GM19467 (cell line): ENCODE measurements at regions not wholly inside any gene's neighbourhood (a gene's known extent, or its start where the extent isn't known, plus 50 kb on each side); places are given as distances from the start of the nearest gene placed in this dataset.

Source experiments
- ATAC-seq: cut with Tn5 transposase; IDR thresholded peaks from one replicate; pipeline ENCODE4 v1.9.1; 2021; ENCODE audit warnings: mild to moderate bottlenecking, moderate library complexity; ENCODE audit not compliant: unreplicated experiment

- no peak for ATAC-seq
These were observed 175.5 kb upstream of the CASK start for GRCh38 chrX:42098900-42099299.

- no peak for ATAC-seq
These were observed 174.1 kb upstream of the CASK start for GRCh38 chrX:42097486-42097885.

GRCh38 chrX:42096265-42096920, 173.0 kb upstream of the CASK start:
- no peak for ATAC-seq

- no peak for ATAC-seq
These were observed 170.9 kb upstream of the CASK start for GRCh38 chrX:42094218-42094617.

GRCh38 chrX:42093756-42094155, 170.4 kb upstream of the CASK start:
- ATAC-seq = no peak

GRCh38 chrX:42090395-42090794, 167.0 kb upstream of the CASK start:
- ATAC-seq = no peak

GRCh38 chrX:42089031-42089430, 165.7 kb upstream of the CASK start:
- no peak for ATAC-seq

- no peak for ATAC-seq
These were observed 164.6 kb upstream of the CASK start for GRCh38 chrX:42087960-42088359.

GRCh38 chrX:42085836-42086235, 162.5 kb upstream of the CASK start:
- ATAC-seq = no peak

GRCh38 chrX:42079968-42080367, 156.6 kb upstream of the CASK start:
- no peak for ATAC-seq

- no peak for ATAC-seq
These were observed 154.3 kb upstream of the CASK start for GRCh38 chrX:42077675-42078074.

- no peak for ATAC-seq
These were observed 151.7 kb upstream of the CASK start for GRCh38 chrX:42075032-42075431.

- ATAC-seq = no peak
These were observed 150.1 kb upstream of the CASK start for GRCh38 chrX:42073448-42073847.

GRCh38 chrX:42070866-42071265, 147.5 kb upstream of the CASK start:
- no peak for ATAC-seq

GRCh38 chrX:42054256-42054655, 130.9 kb upstream of the CASK start:
- no peak for ATAC-seq

- ATAC-seq = no peak
These were observed 127.0 kb upstream of the CASK start for GRCh38 chrX:42050345-42050744.

GRCh38 chrX:42047886-42048285, 124.5 kb upstream of the CASK start:
- ATAC-seq = no peak

- no peak for ATAC-seq
These were observed 104.8 kb upstream of the CASK start for GRCh38 chrX:42028109-42028508.

GRCh38 chrX:42027367-42028000, 104.1 kb upstream of the CASK start:
- no peak for ATAC-seq

GRCh38 chrX:42025861-42026260, 102.5 kb upstream of the CASK start:
- no peak for ATAC-seq

GRCh38 chrX:42023122-42023521, 99.8 kb upstream of the CASK start:
- ATAC-seq = no peak

GRCh38 chrX:42022158-42022557, 98.8 kb upstream of the CASK start:
- no peak for ATAC-seq

GRCh38 chrX:42021058-42021457, 97.7 kb upstream of the CASK start:
- ATAC-seq = no peak
